Nucleus accumbens (tissue), 56 donors: ENCODE measurements at regions not wholly inside any gene's neighbourhood (a gene's known extent, or its start where the extent isn't known, plus 50 kb on each side); places are given as distances from the start of the nearest gene placed in this dataset.

Experiments
- DNase-seq, 56 donors: peaks; one replicate each; lab custom pipeline; 2025; lab: John Stamatoyannopoulos, UW

DNA sequence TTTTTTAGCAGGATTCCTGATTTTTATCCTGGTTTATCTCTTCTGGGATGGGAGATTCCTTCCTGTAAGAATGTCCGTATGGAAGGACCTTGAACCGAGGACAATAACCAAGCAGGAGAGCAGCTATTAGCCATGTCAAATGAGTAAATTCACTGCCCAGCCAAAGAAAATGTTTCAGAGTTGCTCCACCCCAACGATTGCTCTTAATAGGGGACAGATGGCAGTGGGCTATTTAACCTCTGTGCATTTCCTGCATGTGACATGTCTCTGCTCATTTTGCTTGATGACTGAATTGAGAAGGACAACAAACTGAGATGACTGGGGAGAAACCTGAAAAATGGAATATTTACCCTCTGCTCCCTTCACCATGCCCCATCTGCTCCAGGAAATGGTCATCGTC, 479.9 kb upstream of the ZNF462 start:
- DNase-seq: no peak

DNA sequence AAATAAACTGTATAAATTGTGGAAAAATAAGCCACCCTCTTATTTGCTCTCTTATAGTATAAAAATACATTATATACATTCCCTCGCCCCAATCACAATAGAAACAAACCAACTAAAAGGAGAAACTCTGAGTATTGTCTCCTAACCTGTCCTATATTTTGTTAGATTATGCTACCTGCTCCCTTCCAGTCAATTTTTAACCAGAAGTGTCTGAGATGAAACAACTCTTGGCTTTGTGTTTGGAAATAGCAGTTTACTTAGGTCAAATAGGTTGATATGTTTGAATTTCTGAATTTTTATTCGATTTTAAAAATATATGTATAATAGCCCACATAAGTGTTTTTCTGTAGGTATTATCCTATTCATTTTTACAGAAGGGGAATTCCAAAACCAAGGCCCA, 475.0 kb upstream of the ZNF462 start:
- no peak for DNase-seq

GRCh38 chr9:106393226-106393625, 469.7 kb upstream of the ZNF462 start:
- DNase-seq: no peak

GRCh38 chr9:106400170-106400569, 462.8 kb upstream of the ZNF462 start:
- no peak for DNase-seq

- DNase-seq: no peak
Observed at GRCh38 chr9:106400950-106401349, 462.0 kb upstream of the ZNF462 start.

DNA sequence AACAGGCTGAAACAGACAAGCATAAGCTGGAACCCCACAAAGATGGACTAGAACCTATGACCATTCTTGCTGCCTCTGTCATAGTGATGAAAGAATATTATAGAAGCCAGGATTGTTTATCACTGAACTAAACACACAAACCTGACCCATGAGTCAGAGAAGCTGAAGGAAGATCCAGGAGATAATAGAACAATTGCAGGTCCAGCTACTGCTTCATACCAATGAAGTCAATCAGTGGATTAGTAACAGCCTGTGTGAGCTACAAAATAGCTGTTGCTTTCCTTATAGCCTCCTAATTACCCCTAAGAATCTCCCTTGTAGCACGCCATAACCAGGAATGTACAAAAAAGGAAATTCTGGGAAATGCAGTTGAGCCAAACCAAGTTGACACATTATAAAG, 459.9 kb upstream of the ZNF462 start:
- DNase-seq: no peak

DNA sequence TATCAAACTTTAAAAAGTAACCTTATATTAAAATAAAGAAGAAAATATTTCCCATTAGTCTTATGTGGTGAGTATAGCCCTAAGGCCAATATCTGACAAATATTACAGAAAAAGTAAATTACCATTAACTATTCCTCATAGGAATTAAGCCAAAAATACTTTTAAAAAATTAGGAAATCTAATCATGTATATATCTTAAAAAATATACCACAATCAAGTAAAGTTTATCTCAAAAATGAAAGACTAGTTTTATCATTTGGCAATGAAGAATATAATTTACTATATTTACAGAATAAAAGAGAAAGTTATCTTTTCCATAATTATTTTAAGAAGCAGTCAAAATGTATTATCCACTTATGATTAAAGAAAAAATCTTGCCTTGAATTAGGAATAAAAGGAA, 458.8 kb upstream of the ZNF462 start:
- DNase-seq: no peak

- DNase-seq: no peak
Observed at GRCh38 chr9:106405871-106406435, 457.0 kb upstream of the ZNF462 start.

DNA sequence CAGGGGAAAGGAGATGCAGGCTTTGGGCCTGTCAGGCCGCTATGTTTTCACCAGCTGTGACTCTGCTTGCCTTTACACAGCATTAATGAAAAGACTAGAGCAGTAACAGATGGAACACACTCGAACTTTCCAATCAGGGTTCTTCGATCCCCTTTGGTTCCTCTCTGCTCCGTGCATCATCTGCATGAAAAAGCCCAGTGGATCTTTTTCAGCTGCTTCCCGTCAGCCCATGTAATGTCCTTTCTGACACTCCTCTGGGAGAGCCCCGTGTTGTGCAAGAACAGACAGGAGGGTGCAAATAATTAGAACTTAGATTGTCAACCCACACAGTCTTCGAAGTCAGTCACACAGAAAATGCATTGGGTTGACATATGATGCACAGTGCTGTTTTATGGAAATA, 448.9 kb upstream of the ZNF462 start:
- no peak for DNase-seq

DNA sequence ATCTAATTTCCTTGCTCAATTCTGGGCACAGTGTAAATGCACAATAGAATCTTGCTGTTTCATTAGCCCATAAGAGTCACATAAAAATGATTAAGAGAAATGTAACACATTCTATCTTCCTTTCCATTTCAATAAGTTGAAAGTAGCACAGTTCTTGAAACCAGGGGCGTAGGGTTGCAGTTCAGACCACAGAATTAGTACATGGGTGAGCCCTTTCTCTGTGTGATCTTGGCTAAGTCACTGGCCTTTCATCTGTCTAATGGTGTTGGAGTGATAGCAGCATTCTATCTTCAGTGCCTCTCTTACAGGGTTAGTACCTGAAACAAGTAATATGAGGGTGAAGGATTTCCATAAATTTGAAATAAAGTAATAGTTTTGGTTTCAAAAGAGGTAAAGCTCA, 445.3 kb upstream of the ZNF462 start:
- DNase-seq: no peak

GRCh38 chr9:106419829-106420228, 443.1 kb upstream of the ZNF462 start:
- no peak for DNase-seq

DNA sequence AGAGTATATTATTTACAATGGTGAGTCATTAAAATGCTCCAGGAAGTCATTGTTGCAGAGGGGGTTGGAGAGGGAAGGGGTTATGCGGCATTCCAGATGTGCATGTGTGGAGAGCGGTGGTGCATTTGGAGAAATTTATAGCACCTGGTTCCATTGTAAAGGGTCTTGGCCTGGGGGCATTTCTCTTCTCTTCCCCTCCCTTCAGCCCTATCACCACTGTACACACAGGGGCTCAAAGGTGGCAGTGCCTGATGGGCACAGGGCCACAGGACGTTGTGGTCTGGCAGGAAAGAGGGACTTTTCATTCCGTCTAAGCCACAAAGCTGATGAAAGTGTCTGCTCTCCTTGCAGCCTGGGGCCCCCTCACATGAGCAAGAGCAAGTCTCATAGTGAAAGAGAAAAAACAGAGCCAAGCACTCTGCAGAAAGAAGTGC, 442.4 kb upstream of the ZNF462 start:
- no peak for DNase-seq

GRCh38 chr9:106421772-106422171, 441.2 kb upstream of the ZNF462 start:
- DNase-seq: no peak

GRCh38 chr9:106423575-106423974, 439.4 kb upstream of the ZNF462 start:
- DNase-seq: no peak

DNA sequence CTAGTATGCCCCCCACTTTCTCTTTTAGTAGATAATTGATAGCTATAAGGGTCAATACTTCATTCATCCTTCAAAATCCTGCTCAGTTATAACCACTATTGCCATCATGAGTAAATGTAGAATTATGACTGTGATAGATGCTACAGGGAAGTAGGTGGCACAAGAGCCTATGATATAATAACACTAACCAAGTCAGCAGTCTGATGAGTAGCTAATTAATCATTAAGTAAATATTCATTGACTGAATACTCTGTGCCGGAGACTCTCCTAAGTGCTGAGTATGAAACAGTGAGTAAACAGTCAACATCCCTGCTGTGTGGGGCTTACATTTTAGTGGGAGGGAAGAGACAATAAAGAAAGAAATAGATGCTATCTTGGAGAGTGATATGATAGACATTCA, 430.3 kb upstream of the ZNF462 start:
- DNase-seq: no peak

- DNase-seq: no peak
Observed at GRCh38 chr9:106438928-106439327, 424.0 kb upstream of the ZNF462 start.

GRCh38 chr9:106441283-106441682, 421.7 kb upstream of the ZNF462 start:
- no peak for DNase-seq

DNA sequence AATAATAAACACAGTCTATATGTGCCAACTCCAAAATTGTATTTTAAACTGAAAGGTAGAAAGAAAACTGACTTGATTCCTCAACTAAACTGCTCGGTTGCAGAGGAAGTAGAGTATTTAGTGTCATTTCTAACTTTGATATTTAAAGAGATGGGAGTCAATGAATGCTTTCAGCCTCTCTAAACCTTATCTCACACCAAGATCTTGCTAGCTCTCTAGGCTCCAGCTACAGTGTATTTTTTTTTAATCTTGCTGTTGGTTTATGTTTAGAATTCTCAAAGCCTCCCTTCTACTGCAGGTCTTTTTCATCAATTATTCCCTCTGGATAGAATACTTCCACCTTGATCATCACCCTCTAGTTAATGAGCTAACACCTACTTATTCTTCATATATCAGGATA, 419.4 kb upstream of the ZNF462 start:
- no peak for DNase-seq

GRCh38 chr9:106445107-106445506, 417.9 kb upstream of the ZNF462 start:
- DNase-seq: no peak

- no peak for DNase-seq
Observed at GRCh38 chr9:106449336-106449927, 413.5 kb upstream of the ZNF462 start.

DNA sequence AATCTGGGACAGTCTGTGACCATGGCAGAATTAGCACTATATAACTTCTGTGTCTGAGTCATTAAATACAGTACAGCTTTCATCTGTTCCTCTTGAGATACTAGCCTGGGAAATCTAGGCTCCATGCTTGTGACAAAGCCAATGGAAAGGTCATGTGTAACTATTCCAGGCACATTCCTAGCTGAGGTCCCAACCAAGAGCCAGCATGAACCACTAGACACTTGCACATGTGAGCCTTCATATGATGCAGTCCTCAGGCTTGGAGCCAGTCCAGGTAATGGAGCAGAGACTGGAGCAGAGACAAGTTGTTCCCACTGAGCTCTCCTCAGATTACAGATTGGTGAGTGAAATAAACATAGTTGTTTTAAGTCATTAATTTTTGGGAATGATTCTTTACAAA, 412.4 kb upstream of the ZNF462 start:
- DNase-seq: no peak

DNA sequence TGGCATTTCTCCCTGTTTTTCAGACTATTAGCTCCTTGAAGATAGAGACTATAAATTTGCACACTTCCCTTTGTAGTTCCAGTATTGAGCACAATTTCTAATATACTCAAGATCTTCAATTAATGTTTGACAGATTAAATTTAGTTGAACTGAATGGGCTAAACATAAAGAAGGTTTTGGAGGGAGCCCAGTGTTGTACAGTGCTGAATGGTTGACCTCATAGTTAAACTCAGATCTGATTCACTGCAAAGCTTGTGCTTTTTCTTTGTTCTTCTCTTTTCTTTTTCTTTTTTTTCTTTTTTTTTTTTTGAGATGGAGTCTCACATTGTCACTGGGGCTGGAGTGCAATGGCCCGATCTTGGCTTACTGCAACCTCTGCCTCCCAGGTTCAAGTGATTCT, 411.7 kb upstream of the ZNF462 start:
- DNase-seq: no peak

- DNase-seq: no peak
Observed at GRCh38 chr9:106456581-106456980, 406.4 kb upstream of the ZNF462 start.
